CD4-positive, CD25-positive, alpha-beta regulatory T cell (primary cell): ENCODE measurements at regions not wholly inside any gene's neighbourhood (a gene's known extent, or its start where the extent isn't known, plus 50 kb on each side); places are given as distances from the start of the nearest gene placed in this dataset.
"Not testable (repeated sequence)": the region's sequence is repeated elsewhere in the genome, so short reads cannot be mapped to it uniquely, and the experiment has no call there.

ENCODE experiments used
- ATAC-seq, 2 donors: fragments of 150-1000 bp; cut with Tn5 transposase; one replicate each; pipeline ENCODE4 v1.10.0; 2021; ENCODE audit warnings: low read depth in 2 of 2, moderate number of reproducible peaks in 2 of 2, moderate library complexity in 1 of 2
- DNase-seq, 3 donors: peaks; one replicate each; pipeline versions ENCODE4 v3.0.0 to v3.0.0-alpha.2; 2012 to 2022; ENCODE audit warnings: mixed read lengths in 1 of 3
- H3K27ac ChIP-seq: one replicate; pipeline ENCODE4 v1.7.0; 2013; ENCODE audit warnings: mild to moderate bottlenecking, low read length; ENCODE audit not compliant: insufficient read depth, poor library complexity, severe bottlenecking
- H3K27me3 ChIP-seq: one replicate; pipeline ENCODE4 v1.7.0; 2013; ENCODE audit warnings: low read length; ENCODE audit not compliant: control insufficient read depth, insufficient read depth
- H3K36me3 ChIP-seq: one replicate; pipeline ENCODE4 v1.7.0; 2013; ENCODE audit warnings: mild to moderate bottlenecking, low read length, moderate library complexity; ENCODE audit not compliant: control insufficient read depth, insufficient read depth
- H3K4me1 ChIP-seq: 2 replicates; pipeline ENCODE4 v1.7.0; 2013; ENCODE audit warnings: mild to moderate bottlenecking, low read length; ENCODE audit not compliant: insufficient read depth, control insufficient read depth, poor library complexity, severe bottlenecking
- H3K4me3 ChIP-seq: one replicate; pipeline ENCODE4 v1.7.0; 2013; ENCODE audit warnings: low read depth, mild to moderate bottlenecking, low read length, moderate library complexity
- H3K9me3 ChIP-seq, 2 experiments: 1 replicate in 1 of 2; 2 replicates in 1 of 2; pipeline ENCODE4 v1.7.0; 2013; ENCODE audit warnings: low read length in 2 of 2, mild to moderate bottlenecking in 1 of 2, moderate library complexity in 1 of 2; ENCODE audit not compliant: control insufficient read depth in 2 of 2
- H3K27ac Mint-ChIP-seq, 3 donors: one replicate each; pipeline ENCODE4 v1.8.0; 2020 to 2022; ENCODE audit warnings: mild to moderate bottlenecking in 3 of 3, mixed read lengths in 3 of 3, moderate library complexity in 2 of 3
- H3K27me3 Mint-ChIP-seq: one replicate; pipeline ENCODE4 v1.8.0; 2022; ENCODE audit warnings: mild to moderate bottlenecking, mixed read lengths
- H3K36me3 Mint-ChIP-seq: one replicate; pipeline ENCODE4 v1.8.0; 2020; ENCODE audit warnings: mixed read lengths
- H3K4me1 Mint-ChIP-seq, 4 donors: one replicate each; pipeline ENCODE4 v1.8.0; 2020 to 2022; ENCODE audit warnings: mixed read lengths in 4 of 4, mild to moderate bottlenecking in 1 of 4
- H3K4me3 Mint-ChIP-seq, 4 donors: one replicate each; pipeline ENCODE4 v1.8.0; 2020 to 2022; ENCODE audit warnings: mild to moderate bottlenecking in 4 of 4, mixed read lengths in 4 of 4, moderate library complexity in 3 of 4
- H3K9me3 Mint-ChIP-seq, 7 donors: one replicate each; pipeline ENCODE4 v1.8.0; 2020 to 2022; ENCODE audit warnings: mixed read lengths in 7 of 7, mild to moderate bottlenecking in 3 of 7, moderate library complexity in 2 of 7

GRCh38 chr6:166851911-166852310 is 104.4 kb downstream of the RNASET2 start:
- peaks cover 0 to 2% (median 0%) of the 10 kb centered on the region in 7 donors for H3K9me3 Mint-ChIP-seq
- H3K27ac ChIP-seq, result no peak overlapping the region
- H3K36me3 ChIP-seq, result no peaks in the 10 kb centered on the region
- no peaks in the 10 kb centered on the region for H3K27me3 ChIP-seq
- no peak overlapping the region for H3K4me3 ChIP-seq
- H3K27ac Mint-ChIP-seq, result peak overlapping the region in 1 of 3 donors; percentile 0
- DNase-seq, result no peak
- H3K4me1 ChIP-seq, result no peaks in the 10 kb centered on the region
- H3K9me3 ChIP-seq, result no peaks in the 10 kb centered on the region
- peaks cover 15% of the 10 kb centered on the region for H3K36me3 Mint-ChIP-seq
- no peaks in the 10 kb centered on the region for H3K27me3 Mint-ChIP-seq
- peaks cover 0 to 10% (median 3%) of the 10 kb centered on the region in 4 donors for H3K4me1 Mint-ChIP-seq
- no peak overlapping the region for H3K4me3 Mint-ChIP-seq
- ATAC-seq, result no peak

GRCh38 chr6:166851426-166851825 is 104.9 kb downstream of the RNASET2 start:
- H3K27ac Mint-ChIP-seq, result no peak overlapping the region
- DNase-seq (no peak), ATAC-seq (no peak)
- Histone ChIP-seq H3K4me3 (no peak overlapping the region), H3K27me3 (no peaks in the 10 kb centered on the region), H3K27ac (no peak overlapping the region), H3K9me3 (no peaks in the 10 kb centered on the region), H3K4me1 (no peaks in the 10 kb centered on the region), H3K36me3 (no peaks in the 10 kb centered on the region)
- H3K4me3 Mint-ChIP-seq, result no peak overlapping the region
- H3K4me1 Mint-ChIP-seq, result peaks cover 0 to 15% (median 6%) of the 10 kb centered on the region in 4 donors
- peaks cover 15% of the 10 kb centered on the region for H3K36me3 Mint-ChIP-seq
- no peaks in the 10 kb centered on the region for H3K27me3 Mint-ChIP-seq
- peaks cover 0 to 2% (median 0%) of the 10 kb centered on the region in 7 donors for H3K9me3 Mint-ChIP-seq

DNA sequence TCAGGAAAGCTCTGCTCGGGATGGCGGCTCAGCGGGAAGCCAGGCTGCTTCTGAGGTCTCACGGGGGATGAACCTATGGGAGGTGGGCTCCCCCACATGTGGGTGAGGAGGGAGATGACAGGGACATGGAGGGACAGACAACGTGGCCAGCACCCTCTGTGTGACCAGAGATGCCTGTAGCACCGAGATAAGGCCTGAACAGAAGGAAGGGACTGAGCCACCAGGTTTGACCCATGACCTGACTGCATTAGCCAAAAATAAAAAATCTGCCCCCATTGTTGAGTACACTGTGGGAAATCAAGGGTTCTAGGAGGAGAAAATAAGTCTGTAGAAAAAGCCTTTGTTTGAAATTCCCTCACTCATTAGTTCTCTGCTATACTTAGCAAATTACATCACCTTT is 105.7 kb downstream of the RNASET2 start:
- Histone ChIP-seq H3K27ac (no peak overlapping the region), H3K27me3 (no peaks in the 10 kb centered on the region), H3K9me3 (no peaks in the 10 kb centered on the region), H3K4me3 (no peak overlapping the region), H3K36me3 (no peaks in the 10 kb centered on the region), H3K4me1 (no peaks in the 10 kb centered on the region)
- Mint-ChIP-seq H3K4me1 (peaks cover 0 to 23% (median 9%) of the 10 kb centered on the region in 4 donors), H3K36me3 (peaks cover 15% of the 10 kb centered on the region), H3K4me3 (no peak overlapping the region), H3K27me3 (no peaks in the 10 kb centered on the region), H3K27ac (no peak overlapping the region), H3K9me3 (peaks cover 0 to 2% (median 0%) of the 10 kb centered on the region in 7 donors)
- DNase-seq (no peak), ATAC-seq (no peak)

DNA sequence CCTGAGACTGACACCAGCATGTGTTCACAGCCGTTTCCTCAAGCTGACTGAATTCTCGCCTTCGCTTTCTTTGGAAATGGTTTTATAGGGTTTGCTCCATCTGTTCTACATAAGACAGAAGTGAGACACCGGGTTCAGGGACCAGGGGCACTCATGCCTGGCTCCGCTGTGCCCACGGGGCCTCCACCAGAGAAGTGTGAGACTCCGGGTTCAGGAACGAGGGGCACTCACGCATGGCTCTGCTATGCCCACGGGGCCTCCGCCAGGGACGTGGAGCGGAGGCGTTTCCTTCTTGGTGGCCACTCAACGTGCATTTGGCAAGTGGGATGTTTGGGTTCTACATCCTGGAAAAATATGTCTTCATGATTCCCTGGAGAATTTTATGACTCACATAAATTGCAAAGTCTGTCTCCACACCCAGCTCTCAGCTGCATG is 106.6 kb downstream of the RNASET2 start:
- Mint-ChIP-seq H3K36me3 (peaks cover 15% of the 10 kb centered on the region), H3K4me3 (no peak overlapping the region), H3K27me3 (no peaks in the 10 kb centered on the region), H3K9me3 (peaks cover 0 to 4% (median 0%) of the 10 kb centered on the region in 7 donors), H3K27ac (no peak overlapping the region), H3K4me1 (peaks cover 0 to 23% (median 11%) of the 10 kb centered on the region in 4 donors)
- no peaks in the 10 kb centered on the region for H3K4me1 ChIP-seq
- H3K4me3 ChIP-seq, result no peak overlapping the region
- no peak for ATAC-seq
- no peak overlapping the region for H3K27ac ChIP-seq
- H3K9me3 ChIP-seq, result no peaks in the 10 kb centered on the region
- no peaks in the 10 kb centered on the region for H3K36me3 ChIP-seq
- H3K27me3 ChIP-seq, result no peaks in the 10 kb centered on the region
- no peak for DNase-seq

- H3K36me3 Mint-ChIP-seq, result peaks cover 13% of the 10 kb centered on the region
Observed at GRCh38 chr6:166848979-166849748, 107.2 kb downstream of the RNASET2 start.

GRCh38 chr6:166846446-166847142 is 109.8 kb downstream of the RNASET2 start:
- not testable (repeated sequence) for ATAC-seq, H3K27me3 Mint-ChIP-seq, H3K36me3 Mint-ChIP-seq, H3K27ac ChIP-seq, H3K36me3 ChIP-seq, H3K9me3 ChIP-seq, H3K4me3 ChIP-seq, H3K27me3 ChIP-seq, H3K4me3 Mint-ChIP-seq, H3K27ac Mint-ChIP-seq, H3K9me3 Mint-ChIP-seq, H3K4me1 ChIP-seq
- peaks cover 0 to 18% (median 10%) of the 10 kb centered on the region in 4 donors for H3K4me1 Mint-ChIP-seq
- DNase-seq, result peak in 1 of 3 donors; percentile 26

More at GRCh38 chr6:166848979-166849748, 107.2 kb downstream of the RNASET2 start:
- Histone ChIP-seq H3K4me1 (no peaks in the 10 kb centered on the region), H3K9me3 (no peaks in the 10 kb centered on the region), H3K36me3 (no peaks in the 10 kb centered on the region), H3K27me3 (no peaks in the 10 kb centered on the region), H3K27ac (no peak overlapping the region), H3K4me3 (no peak overlapping the region)
- DNase-seq, result no peak
- Mint-ChIP-seq H3K9me3 (peaks cover 0 to 4% (median 0%) of the 10 kb centered on the region in 7 donors), H3K27me3 (no peaks in the 10 kb centered on the region), H3K4me1 (peaks cover 0 to 23% (median 11%) of the 10 kb centered on the region in 4 donors), H3K4me3 (no peak overlapping the region), H3K27ac (no peak overlapping the region)
- no peak for ATAC-seq

- H3K36me3 Mint-ChIP-seq, result peaks cover 13% of the 10 kb centered on the region
- no peak overlapping the region for H3K27ac Mint-ChIP-seq
- no peaks in the 10 kb centered on the region for H3K27me3 Mint-ChIP-seq
Observed at GRCh38 chr6:166842607-166843006, 113.7 kb downstream of the RNASET2 start.

More at GRCh38 chr6:166842607-166843006, 113.7 kb downstream of the RNASET2 start:
- Mint-ChIP-seq H3K4me3 (no peak overlapping the region), H3K4me1 (peaks cover 0 to 18% (median 10%) of the 10 kb centered on the region in 4 donors), H3K9me3 (peaks cover 0 to 4% (median 0%) of the 10 kb centered on the region in 7 donors)
- H3K27ac ChIP-seq, result no peak overlapping the region
- no peaks in the 10 kb centered on the region for H3K36me3 ChIP-seq
- H3K4me1 ChIP-seq, result no peaks in the 10 kb centered on the region
- H3K4me3 ChIP-seq, result no peak overlapping the region
- H3K27me3 ChIP-seq, result no peaks in the 10 kb centered on the region
- ATAC-seq, result no peak
- DNase-seq, result no peak
- H3K9me3 ChIP-seq, result no peaks in the 10 kb centered on the region
